B cell (primary cell): ENCODE measurements at regions not wholly inside any gene's neighbourhood (a gene's known extent, or its start where the extent isn't known, plus 50 kb on each side); places are given as distances from the start of the nearest gene placed in this dataset.

Experiments
- ATAC-seq: fragments of 200-7000 bp; cut with Tn5 transposase; one replicate; pipeline ENCODE4 v1.10.0; 2021; ENCODE audit warnings: low read depth, mild to moderate bottlenecking, moderate number of reproducible peaks, moderate library complexity
- CTCF ChIA-PET: fragments of 350-600 bp; sonication (Branson Sonifier 250); formaldehyde crosslinking; loops from one replicate; lab custom pipeline; 2021; ENCODE audit warnings: antibody characterized with exemption, inconsistent platforms; lab: Charles Lee
- POLR2A ChIA-PET: fragments of 350-600 bp; sonication (Branson Sonifier 250); formaldehyde crosslinking; loops from one replicate; lab custom pipeline; 2021; ENCODE audit warnings: antibody characterized with exemption; lab: Charles Lee
- DNase-seq: peaks from one replicate; pipeline ENCODE4 v3.0.0; 2013
- H2AFZ ChIP-seq: 2 replicates; pipeline ENCODE4 v1.6.1; 2012; ENCODE audit warnings: mild to moderate bottlenecking, low read depth, low read length; ENCODE audit not compliant: insufficient read depth, poor library complexity, severe bottlenecking
- H3K27ac ChIP-seq, 2 donors: 1 replicate in 1 of 2; 2 replicates in 1 of 2; pipeline ENCODE4 v1.5.1; 2012 to 2013; ENCODE audit warnings: low read length in 2 of 2, mild to moderate bottlenecking in 2 of 2, moderate library complexity in 1 of 2
- H3K27me3 ChIP-seq, 4 experiments: fragments of 200-600 bp in 1 of 4; sonication (generic) in 1 of 4; replicated peaks in 1 of 4; 1 replicate in 2 of 4; 2 replicates in 2 of 4; pipeline versions ENCODE4 v1.6.1 to v1.7.0; 2013 to 2016; ENCODE audit warnings: low read length in 3 of 4, mild to moderate bottlenecking in 2 of 4, mixed read lengths in 1 of 4, moderate library complexity in 1 of 4; ENCODE audit not compliant: insufficient read depth in 4 of 4, control insufficient read depth in 3 of 4; ENCODE audit errors: control extremely low read depth in 1 of 4
- H3K36me3 ChIP-seq, 2 experiments: replicated peaks in 1 of 2; 1 replicate in 1 of 2; 2 replicates in 1 of 2; pipeline versions ENCODE4 v1.6.1 to v1.7.1; 2013; ENCODE audit warnings: low read length in 1 of 2; ENCODE audit not compliant: insufficient read depth in 2 of 2, control insufficient read depth in 1 of 2; ENCODE audit errors: control extremely low read depth in 1 of 2, extremely low read depth in 1 of 2
- H3K4me1 ChIP-seq, 2 donors: fragments of 200-600 bp in 1 of 2; sonication (generic) in 1 of 2; 1 replicate in 1 of 2; 2 replicates in 1 of 2; pipeline versions ENCODE4 v1.5.1 to v1.6.1; 2013 to 2017; ENCODE audit warnings: low read length in 2 of 2; ENCODE audit not compliant: control insufficient read depth in 2 of 2, insufficient read depth in 2 of 2
- H3K4me2 ChIP-seq: replicated peaks from 2 replicates; pipeline ENCODE3; 2012; ENCODE audit warnings: mild to moderate bottlenecking, low read depth, low read length; ENCODE audit not compliant: poor library complexity, severe bottlenecking
- H3K4me3 ChIP-seq, 5 experiments: fragments of 200-600 bp in 1 of 5; sonication (generic) in 1 of 5; 1 replicate in 3 of 5; 2 replicates in 2 of 5; pipeline versions ENCODE4 v1.5.1 to v1.7.0; 2011 to 2016; ENCODE audit warnings: low read length in 4 of 5, mild to moderate bottlenecking in 4 of 5, low read depth in 2 of 5, control low read depth in 1 of 5, moderate library complexity in 1 of 5; ENCODE audit not compliant: insufficient read depth in 1 of 5; ENCODE audit errors: control extremely low read depth in 1 of 5, extremely low read depth in 1 of 5
- H3K79me2 ChIP-seq: fragments of 200-600 bp; sonication (generic); one replicate; pipeline ENCODE4 v1.6.0; 2016; ENCODE audit warnings: low read length; ENCODE audit not compliant: control insufficient read depth, insufficient read depth
- H3K9ac ChIP-seq: fragments of 200-600 bp; sonication (generic); 2 replicates; pipeline ENCODE4 v1.6.1; 2017; ENCODE audit warnings: mild to moderate bottlenecking, low read length, moderate library complexity
- H3K9me3 ChIP-seq, 3 donors: one replicate each; pipeline versions ENCODE4 v1.6.1 to v1.7.1; 2013; ENCODE audit warnings: low read length in 2 of 3; ENCODE audit not compliant: control insufficient read depth in 2 of 3, insufficient read depth in 1 of 3; ENCODE audit errors: control extremely low read depth in 1 of 3
- H4K20me1 ChIP-seq: 2 replicates; pipeline ENCODE4 v1.6.0; 2012; ENCODE audit warnings: mild to moderate bottlenecking, low read length; ENCODE audit not compliant: insufficient read depth, control insufficient read depth, poor library complexity, severe bottlenecking
- H3K27ac Mint-ChIP-seq: one replicate; pipeline ENCODE4 v1.8.0; 2021; ENCODE audit warnings: mixed read lengths
- H3K27me3 Mint-ChIP-seq: one replicate; pipeline ENCODE4 v1.8.0; 2021; ENCODE audit warnings: mixed read lengths
- H3K4me1 Mint-ChIP-seq: one replicate; pipeline ENCODE4 v1.8.0; 2021; ENCODE audit warnings: mixed read lengths
- H3K4me3 Mint-ChIP-seq: one replicate; pipeline ENCODE4 v1.8.0; 2021; ENCODE audit warnings: mixed read lengths
- H3K9me3 Mint-ChIP-seq: one replicate; pipeline ENCODE4 v1.8.0; 2022; ENCODE audit warnings: mixed read lengths; ENCODE audit not compliant: insufficient read depth
- CTCF ChIP-seq: fragments of 200-600 bp; IDR thresholded peaks from one replicate; pipeline ENCODE4 v1.8.0; 2022; ENCODE audit warnings: antibody characterized with exemption, mild to moderate bottlenecking
- EZH2 ChIP-seq: IDR thresholded peaks from 2 replicates; pipeline ENCODE4 v1.6.1; 2012; ENCODE audit warnings: borderline replicate concordance, low read depth, mild to moderate bottlenecking, moderate library complexity, low read length; ENCODE audit not compliant: insufficient read depth, poor library complexity, severe bottlenecking
- whole genome bisulfite sequencing: methylation state at CpG from one replicate; pipeline ENCODE4 v1.1.5; 2013; ENCODE audit warnings: missing lambda C conversion rate; ENCODE audit not compliant: insufficient coverage; 5-methylcytosine and 5-hydroxymethylcytosine counted together
- intact Hi-C: fragments of 100-400 bp; cut with micrococcal nuclease; formaldehyde crosslinking; loops from one replicate; pipeline ENCODE4 v1.10.0; 2022

GRCh38 chr1:4515727-4516289 lies 138.6 kb upstream of the AJAP1 start:
- TF ChIP-seq EZH2 (no peak), CTCF (no peak)
- intact Hi-C loops, result no loop called here
- Histone ChIP-seq H3K9me3 (peaks cover 0 to 2% (median 0%) of the 10 kb centered on the region in 3 donors), H3K27me3 (no peaks in the 10 kb centered on the region), H3K4me2 (no peak overlapping the region), H3K4me1 (no peaks in the 10 kb centered on the region), H2AFZ (no peak overlapping the region), H3K4me3 (no peak overlapping the region), H3K9ac (no peak overlapping the region), H3K27ac (no peak overlapping the region), H4K20me1 (no peaks in the 10 kb centered on the region), H3K79me2 (no peaks in the 10 kb centered on the region), H3K36me3 (no peaks in the 10 kb centered on the region)
- no peak for DNase-seq
- WGBS, result 74% methylated on average over 5 of the region's 15 CpGs
- no peak for ATAC-seq
- Mint-ChIP-seq H3K27me3 (peaks cover 14% of the 10 kb centered on the region), H3K27ac (no peak overlapping the region), H3K4me3 (no peak overlapping the region), H3K4me1 (no peaks in the 10 kb centered on the region), H3K9me3 (no peaks in the 10 kb centered on the region)
- ChIA-PET CTCF (no interaction called here), POLR2A (no interaction called here)

GRCh38 chr1:4516596-4516995 lies 137.8 kb upstream of the AJAP1 start:
- ChIA-PET CTCF (no interaction called here), POLR2A (no interaction called here)
- H3K4me3 ChIP-seq, result no peak overlapping the region
- peaks cover 8% of the 10 kb centered on the region for H3K27me3 Mint-ChIP-seq
- H3K27me3 ChIP-seq, result no peaks in the 10 kb centered on the region
- no peaks in the 10 kb centered on the region for H3K4me1 Mint-ChIP-seq
- H3K9me3 ChIP-seq, result peaks cover 0 to 2% (median 0%) of the 10 kb centered on the region in 3 donors
- H3K4me2 ChIP-seq, result no peak overlapping the region
- no peak overlapping the region for H3K9ac ChIP-seq
- intact Hi-C loops, result no loop called here
- no peaks in the 10 kb centered on the region for H3K36me3 ChIP-seq
- no peak overlapping the region for H3K4me3 Mint-ChIP-seq
- H3K27ac ChIP-seq, result no peak overlapping the region
- 89% methylated on average over 7 of the region's 7 CpGs for WGBS
- H3K79me2 ChIP-seq, result no peaks in the 10 kb centered on the region
- ATAC-seq, result no peak
- DNase-seq, result no peak
- H3K27ac Mint-ChIP-seq, result no peak overlapping the region
- TF ChIP-seq CTCF (no peak), EZH2 (no peak)
- H3K9me3 Mint-ChIP-seq, result no peaks in the 10 kb centered on the region
- H2AFZ ChIP-seq, result no peak overlapping the region
- no peaks in the 10 kb centered on the region for H3K4me1 ChIP-seq
- no peaks in the 10 kb centered on the region for H4K20me1 ChIP-seq
